SH-SY5Y (cell line): ENCODE measurements at regions not wholly inside any gene's neighbourhood (a gene's known extent, or its start where the extent isn't known, plus 50 kb on each side); places are given as distances from the start of the nearest gene placed in this dataset.

Experiments used
- GATA2 ChIP-seq: IDR thresholded peaks from 2 replicates; pipeline ENCODE4 v1.6.1; 2011; ENCODE audit warnings: mild to moderate bottlenecking, low read depth, low read length
- GATA3 ChIP-seq: IDR thresholded peaks from 2 replicates; pipeline ENCODE4 v1.6.1; 2011; ENCODE audit warnings: low read depth, mild to moderate bottlenecking, low read length, moderate library complexity

DNA sequence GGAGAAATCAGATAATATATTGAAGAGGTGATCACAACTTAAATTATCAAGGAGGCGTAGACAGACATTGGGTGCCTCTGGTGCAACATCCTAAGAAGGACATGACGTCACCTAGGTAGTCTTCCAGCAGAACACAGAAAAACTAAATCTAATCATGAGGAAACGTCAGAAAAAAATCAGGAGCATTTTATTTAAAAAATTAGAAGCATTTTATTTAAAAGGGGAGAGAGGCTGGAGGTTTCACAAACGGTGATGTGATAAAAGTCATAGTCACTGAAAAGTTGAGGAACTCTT lies 254.6 kb downstream of the TMEM167A start:
- no peak for TF ChIP-seq GATA2
- TF ChIP-seq GATA3: no peak
